Activated naive CD8-positive, alpha-beta T cell (primary cell): ENCODE measurements at regions not wholly inside any gene's neighbourhood (a gene's known extent, or its start where the extent isn't known, plus 50 kb on each side); places are given as distances from the start of the nearest gene placed in this dataset.
A peak's percentile ranks its signal among the peaks of the same experiment; 100 is the strongest.
"Not testable (repeated sequence)": the region's sequence is repeated elsewhere in the genome, so short reads cannot be mapped to it uniquely, and the experiment has no call there.

Experiments
- H3K27ac Mint-ChIP-seq: one replicate; pipeline ENCODE4 v1.8.0; 2021; ENCODE audit warnings: mixed read lengths
- H3K27me3 Mint-ChIP-seq: one replicate; pipeline ENCODE4 v1.8.0; 2021; ENCODE audit warnings: mixed read lengths
- H3K36me3 Mint-ChIP-seq: one replicate; pipeline ENCODE4 v1.8.0; 2021; ENCODE audit warnings: mixed read lengths
- H3K4me1 Mint-ChIP-seq: one replicate; pipeline ENCODE4 v1.8.0; 2021; ENCODE audit warnings: low read depth, mixed read lengths
- H3K4me3 Mint-ChIP-seq: one replicate; pipeline ENCODE4 v1.8.0; 2021; ENCODE audit warnings: mild to moderate bottlenecking, mixed read lengths
- H3K9me3 Mint-ChIP-seq: one replicate; pipeline ENCODE4 v1.8.0; 2021; ENCODE audit warnings: low read depth, mixed read lengths

DNA sequence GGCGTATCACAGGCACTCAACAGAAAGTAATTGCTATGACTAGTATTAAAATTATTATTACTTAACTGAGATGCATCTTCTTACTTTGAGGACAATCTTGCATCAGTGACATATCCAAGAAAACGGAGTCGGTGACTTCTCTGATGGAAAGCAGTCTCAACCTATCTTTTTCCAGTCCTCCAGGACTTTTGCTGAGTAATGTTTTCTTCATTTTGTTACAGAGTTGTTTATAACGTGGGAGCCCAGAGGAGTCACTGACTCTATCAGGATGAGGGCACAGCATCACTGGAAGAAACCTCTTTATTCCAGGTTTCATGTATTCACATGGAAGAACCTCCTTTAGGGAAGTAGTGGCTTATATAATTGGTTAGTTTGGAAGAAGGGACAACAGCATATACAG, 51.5 kb upstream of the MELK start:
- H3K4me1 Mint-ChIP-seq, result no peaks in the 10 kb centered on the region
- H3K36me3 Mint-ChIP-seq, result no peaks in the 10 kb centered on the region
- no peak overlapping the region for H3K27ac Mint-ChIP-seq
- H3K9me3 Mint-ChIP-seq, result no peaks in the 10 kb centered on the region
- no peak overlapping the region for H3K4me3 Mint-ChIP-seq
- no peaks in the 10 kb centered on the region for H3K27me3 Mint-ChIP-seq

DNA sequence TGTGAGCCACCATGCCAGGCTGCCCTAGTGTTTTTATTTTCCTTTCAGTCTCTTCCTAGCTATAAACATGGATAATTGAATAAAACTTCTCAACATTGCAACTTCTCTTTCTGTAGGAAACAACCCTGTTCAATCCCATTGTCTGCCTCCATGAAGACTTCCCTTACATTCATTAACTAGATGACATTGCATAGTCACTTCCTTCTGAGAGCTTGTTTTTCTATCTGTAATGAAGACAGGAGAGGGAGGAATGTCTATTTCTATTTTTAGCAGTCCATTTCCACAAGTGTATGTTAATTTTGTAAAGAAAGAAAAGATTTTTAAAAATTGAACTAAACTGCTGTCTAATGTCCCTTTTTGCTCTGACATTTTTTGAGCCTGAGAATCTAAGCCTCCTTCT, 55.6 kb upstream of the MELK start:
- Mint-ChIP-seq H3K27ac (no peak overlapping the region), H3K4me3 (no peak overlapping the region), H3K4me1 (no peaks in the 10 kb centered on the region), H3K9me3 (no peaks in the 10 kb centered on the region), H3K36me3 (no peaks in the 10 kb centered on the region), H3K27me3 (no peaks in the 10 kb centered on the region)

DNA sequence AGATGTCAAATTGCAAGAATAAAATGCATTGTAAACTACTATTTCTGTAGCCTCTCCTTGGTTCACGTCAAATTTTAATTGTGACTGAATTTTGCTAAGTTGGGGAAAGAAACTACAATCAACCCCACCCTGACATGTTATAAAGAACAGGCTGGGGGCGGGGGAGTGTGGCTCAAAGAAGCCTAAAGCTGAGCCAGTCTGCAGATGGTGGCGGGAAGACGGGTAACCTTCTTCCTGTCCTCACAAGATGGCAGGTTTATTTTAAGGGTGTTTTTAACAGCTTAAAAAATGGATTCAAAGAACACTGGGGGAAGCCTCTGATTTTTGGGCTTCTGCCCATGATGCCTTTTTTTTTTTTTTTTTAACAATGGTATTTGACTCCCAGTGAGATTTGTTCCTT, 68.5 kb upstream of the MELK start:
- Mint-ChIP-seq H3K9me3 (no peaks in the 10 kb centered on the region), H3K4me1 (peaks cover 25% of the 10 kb centered on the region), H3K4me3 (peak overlapping the region; percentile 33), H3K36me3 (no peaks in the 10 kb centered on the region), H3K27me3 (no peaks in the 10 kb centered on the region), H3K27ac (peak overlapping the region; percentile 4)

DNA sequence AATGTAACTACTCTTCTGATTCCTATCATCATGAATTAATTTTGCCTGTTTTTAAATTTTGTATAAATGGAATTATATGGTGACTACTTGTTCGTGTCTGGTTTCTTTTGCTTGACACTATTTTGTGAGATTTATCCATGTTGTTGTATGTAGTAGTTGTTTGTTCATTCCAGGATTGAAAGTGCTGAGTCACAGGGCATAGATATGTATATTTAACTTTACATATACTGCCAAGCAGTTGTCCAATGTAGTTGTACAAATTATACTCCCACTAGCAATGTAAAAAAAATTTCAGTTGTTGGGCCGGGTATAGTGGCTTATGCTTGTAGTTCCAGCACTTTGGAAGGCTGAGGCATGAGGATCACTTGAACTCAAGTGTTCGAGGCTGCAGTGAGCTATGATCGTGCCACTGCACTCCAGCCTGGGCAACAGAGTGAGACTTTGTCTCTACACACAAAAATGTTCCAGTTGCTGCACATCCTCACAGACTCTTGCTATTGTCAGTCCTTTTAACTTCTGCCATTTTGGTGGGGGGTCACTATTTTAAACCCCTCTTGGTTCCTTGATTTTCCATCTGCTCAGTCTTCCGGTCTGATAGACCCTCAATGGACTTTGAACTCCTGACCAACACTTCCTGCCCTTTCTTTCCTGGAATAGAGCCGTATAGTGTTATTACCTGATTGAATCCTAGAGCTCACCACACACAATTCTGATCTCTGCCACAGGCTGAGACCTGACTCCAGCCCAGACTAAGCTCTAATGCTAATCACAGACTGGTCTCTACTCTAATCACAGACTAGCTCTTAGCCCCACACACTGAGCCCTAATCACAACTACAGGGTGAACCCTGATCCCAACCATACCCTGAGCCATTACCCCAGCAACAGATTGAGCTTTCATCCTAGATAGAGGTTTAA, 69.3 kb upstream of the MELK start:
- Mint-ChIP-seq H3K9me3 (no peaks in the 10 kb centered on the region), H3K27ac (peak overlapping the region; percentile 4), H3K36me3 (no peaks in the 10 kb centered on the region), H3K4me3 (peak overlapping the region; percentile 33), H3K4me1 (peaks cover 27% of the 10 kb centered on the region), H3K27me3 (no peaks in the 10 kb centered on the region)

GRCh38 chr9:36501727-36502126, 71.0 kb upstream of the MELK start:
- H3K9me3 Mint-ChIP-seq, result no peaks in the 10 kb centered on the region
- H3K4me1 Mint-ChIP-seq, result peaks cover 27% of the 10 kb centered on the region
- H3K27me3 Mint-ChIP-seq, result no peaks in the 10 kb centered on the region
- H3K36me3 Mint-ChIP-seq, result no peaks in the 10 kb centered on the region
- H3K27ac Mint-ChIP-seq, result no peak overlapping the region
- no peak overlapping the region for H3K4me3 Mint-ChIP-seq

- H3K27ac Mint-ChIP-seq, H3K4me3 Mint-ChIP-seq, H3K9me3 Mint-ChIP-seq, H3K27me3 Mint-ChIP-seq, H3K36me3 Mint-ChIP-seq: not testable (repeated sequence)
- H3K4me1 Mint-ChIP-seq, result peaks cover 28% of the 10 kb centered on the region
Measured at GRCh38 chr9:36500931-36501330, 71.8 kb upstream of the MELK start.

DNA sequence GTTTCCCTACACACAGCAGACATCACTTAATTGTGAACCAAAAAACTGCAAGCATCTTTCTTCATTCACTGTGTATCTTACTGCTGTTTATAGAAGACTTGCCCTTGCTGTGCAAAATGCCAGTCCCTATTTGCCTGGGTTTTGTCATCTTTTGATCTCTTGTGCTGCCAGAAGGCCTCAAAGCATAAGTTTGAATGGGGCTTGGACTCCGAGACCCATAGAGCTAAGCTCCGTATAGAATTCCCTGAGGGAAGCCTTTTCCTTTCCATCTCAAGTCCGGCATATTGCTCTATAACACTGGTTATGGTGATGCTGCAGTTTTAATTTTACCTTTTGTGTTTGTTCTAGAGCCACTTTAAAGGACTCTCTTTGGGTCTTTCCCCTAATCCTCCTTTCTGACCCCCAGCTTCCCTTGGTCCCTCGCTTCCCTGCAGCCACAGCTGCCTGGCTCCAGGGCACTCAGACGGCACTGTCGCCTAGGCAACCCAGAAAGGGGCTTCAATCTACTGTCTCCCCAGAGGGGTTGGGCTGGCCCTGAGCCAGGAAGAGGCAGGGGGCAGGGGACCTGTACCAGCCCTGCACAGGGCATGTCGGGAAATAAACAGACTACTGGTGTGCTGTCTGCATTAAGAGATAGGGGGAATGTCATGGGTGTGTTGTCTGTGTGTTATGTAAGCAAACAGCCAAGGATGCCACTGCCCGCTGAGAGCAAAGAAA, 73.4 kb upstream of the MELK start:
- Mint-ChIP-seq H3K36me3 (no peaks in the 10 kb centered on the region), H3K4me1 (peaks cover 37% of the 10 kb centered on the region), H3K4me3 (no peak overlapping the region), H3K27me3 (no peaks in the 10 kb centered on the region), H3K9me3 (no peaks in the 10 kb centered on the region), H3K27ac (no peak overlapping the region)

GRCh38 chr9:36493564-36493963, 79.1 kb upstream of the MELK start:
- H3K27ac Mint-ChIP-seq, result peak overlapping the region; percentile 94
- peaks cover 56% of the 10 kb centered on the region for H3K4me1 Mint-ChIP-seq
- not testable (repeated sequence) for H3K27me3 Mint-ChIP-seq, H3K9me3 Mint-ChIP-seq, H3K36me3 Mint-ChIP-seq
- H3K4me3 Mint-ChIP-seq, result peak overlapping the region; percentile 77

DNA sequence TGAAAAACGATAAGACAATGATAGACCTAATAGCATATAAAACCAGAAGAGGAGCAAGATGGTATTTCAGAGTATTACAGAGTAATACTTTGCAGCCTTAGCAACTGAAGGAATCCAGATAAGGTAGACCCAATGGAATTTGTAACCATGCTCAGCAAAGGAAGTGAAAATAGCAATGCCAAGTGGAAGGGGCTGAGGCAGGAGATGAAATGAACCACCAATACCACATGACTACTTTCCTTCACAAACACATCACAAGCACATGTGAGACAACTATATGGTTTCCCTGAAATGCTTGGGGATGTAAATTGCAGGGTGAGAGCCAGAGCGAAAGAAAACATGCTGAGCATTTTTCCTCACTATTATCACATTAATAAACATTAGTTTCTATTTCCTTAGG, 79.8 kb upstream of the MELK start:
- H3K27me3 Mint-ChIP-seq, result no peaks in the 10 kb centered on the region
- H3K4me1 Mint-ChIP-seq, result peaks cover 63% of the 10 kb centered on the region
- peak overlapping the region; percentile 80 for H3K4me3 Mint-ChIP-seq
- H3K27ac Mint-ChIP-seq, result peak overlapping the region; percentile 80
- no peaks in the 10 kb centered on the region for H3K9me3 Mint-ChIP-seq
- no peaks in the 10 kb centered on the region for H3K36me3 Mint-ChIP-seq

GRCh38 chr9:36489453-36489852, 83.2 kb upstream of the MELK start:
- Mint-ChIP-seq H3K4me3 (peak overlapping the region; percentile 4), H3K4me1 (peaks cover 65% of the 10 kb centered on the region), H3K9me3 (no peaks in the 10 kb centered on the region), H3K27ac (peak overlapping the region; percentile 99), H3K36me3 (peaks cover 3% of the 10 kb centered on the region), H3K27me3 (no peaks in the 10 kb centered on the region)

DNA sequence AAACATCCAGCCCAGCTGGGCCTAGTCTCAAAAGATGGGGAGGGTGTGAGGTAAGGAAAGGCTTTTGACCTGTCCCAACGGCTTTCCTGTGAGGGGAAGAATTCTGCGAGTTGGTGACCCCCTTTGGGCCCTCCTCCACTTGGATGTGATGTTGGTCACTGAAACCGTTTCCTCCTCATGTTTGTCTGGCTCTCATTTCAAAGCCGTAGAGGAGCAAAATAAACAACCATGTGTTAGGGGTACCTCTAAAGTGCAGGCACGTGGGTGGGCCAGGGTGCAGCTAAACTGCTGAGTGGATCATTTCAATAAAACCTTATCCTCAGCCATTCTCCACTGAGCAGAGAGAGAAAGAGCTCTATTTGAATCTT, 84.3 kb upstream of the MELK start:
- peak overlapping the region; percentile 99 for H3K27ac Mint-ChIP-seq
- peak overlapping the region; percentile 95 for H3K4me3 Mint-ChIP-seq

GRCh38 chr9:36487482-36488388, 85.0 kb upstream of the MELK start:
- peak overlapping the region; percentile 99 for H3K27ac Mint-ChIP-seq
- H3K4me1 Mint-ChIP-seq, result peaks cover 62% of the 10 kb centered on the region
- H3K27me3 Mint-ChIP-seq, result no peaks in the 10 kb centered on the region
- H3K36me3 Mint-ChIP-seq, result peaks cover 3% of the 10 kb centered on the region
- peak overlapping the region; percentile 95 for H3K4me3 Mint-ChIP-seq
- no peaks in the 10 kb centered on the region for H3K9me3 Mint-ChIP-seq

More for the DNA sequence above, 84.3 kb upstream of the MELK start:
- H3K9me3 Mint-ChIP-seq, result no peaks in the 10 kb centered on the region
- H3K27me3 Mint-ChIP-seq, result no peaks in the 10 kb centered on the region
- peaks cover 63% of the 10 kb centered on the region for H3K4me1 Mint-ChIP-seq
- peaks cover 3% of the 10 kb centered on the region for H3K36me3 Mint-ChIP-seq

- Mint-ChIP-seq H3K27me3 (no peaks in the 10 kb centered on the region), H3K4me3 (peak overlapping the region; percentile 96), H3K9me3 (no peaks in the 10 kb centered on the region), H3K36me3 (peaks cover 3% of the 10 kb centered on the region), H3K4me1 (peaks cover 59% of the 10 kb centered on the region), H3K27ac (peak overlapping the region; percentile 87)
Measured at GRCh38 chr9:36486933-36487481, 85.7 kb upstream of the MELK start.

DNA sequence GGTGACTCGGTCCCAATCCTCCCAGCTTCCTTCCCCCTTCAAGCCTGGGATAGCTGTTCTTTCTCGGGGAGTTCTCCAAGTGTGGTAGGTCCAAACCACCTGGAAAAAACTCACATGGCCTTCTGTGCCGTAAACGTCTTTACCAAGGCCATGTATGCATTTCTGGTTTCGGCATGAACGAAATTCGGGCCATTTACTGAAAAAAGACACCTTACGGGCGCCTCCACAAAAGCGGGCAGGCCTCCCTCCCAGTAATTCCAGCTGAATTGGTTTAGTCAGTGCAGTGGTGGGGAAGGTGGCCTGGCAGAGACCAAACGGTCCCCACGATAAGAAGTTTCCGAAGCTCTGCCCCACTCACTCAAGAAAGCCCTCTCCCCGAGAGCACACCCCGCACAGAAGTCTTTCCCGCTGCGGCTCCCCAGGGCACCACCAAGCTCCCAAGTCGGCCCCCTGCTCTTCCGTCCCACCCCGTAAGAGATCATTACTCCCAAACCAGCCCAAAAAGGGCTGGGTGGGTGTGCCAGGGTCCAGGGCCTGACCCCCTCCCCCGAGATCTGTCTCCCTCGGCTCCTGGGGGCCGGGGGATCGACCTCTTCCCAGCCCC, 86.3 kb upstream of the MELK start:
- Mint-ChIP-seq H3K27me3 (no peaks in the 10 kb centered on the region), H3K9me3 (no peaks in the 10 kb centered on the region), H3K4me3 (peak overlapping the region; percentile 96), H3K27ac (peak overlapping the region; percentile 87), H3K36me3 (peaks cover 3% of the 10 kb centered on the region), H3K4me1 (peaks cover 60% of the 10 kb centered on the region)
